ENCODE measurements at regions not wholly inside any gene's neighbourhood (a gene's known extent, or its start where the extent isn't known, plus 50 kb on each side); places are given as distances from the start of the nearest gene placed in this dataset.
"Not testable (repeated sequence)": the region's sequence is repeated elsewhere in the genome, so short reads cannot be mapped to it uniquely, and the experiment has no call there.

DNA sequence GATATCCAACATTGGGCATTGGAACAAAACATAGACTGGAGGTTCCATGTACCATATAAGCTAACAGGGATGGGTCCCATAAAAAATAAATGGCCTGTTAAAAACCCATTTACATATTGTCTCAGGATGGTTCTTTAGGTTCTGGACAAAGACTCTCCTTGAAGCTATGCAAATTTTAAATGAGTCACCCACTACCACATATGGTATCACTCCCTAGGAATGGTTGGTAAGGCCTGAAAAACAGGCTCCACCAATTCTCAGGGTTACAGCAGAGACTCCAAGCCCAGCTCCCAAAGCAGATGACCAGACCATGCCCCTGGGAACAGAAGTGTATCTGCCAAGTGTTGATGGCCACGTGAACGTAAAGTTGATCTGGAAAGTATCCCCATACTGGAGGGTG is 190.7 kb upstream of the SPHKAP start:
- Histone ChIP-seq H3K27me3 (ENCODE audit: insufficient read depth, low read length) (no peaks in the 10 kb centered on the region), H2AFZ (ENCODE audit: low read length, unreplicated experiment) (no peak overlapping the region), H3K27ac (ENCODE audit: low read depth, low read length) (no peak overlapping the region), H3K4me3 (ENCODE audit: low read depth, low read length) (no peak overlapping the region), H3K4me1 (ENCODE audit: control insufficient read depth, insufficient read depth, low read length, unreplicated experiment) (no peaks in the 10 kb centered on the region), H3K36me3 (ENCODE audit: insufficient read depth, low read length) (no peaks in the 10 kb centered on the region), H3K79me2 (ENCODE audit: control insufficient read depth, insufficient read depth, low read length, unreplicated experiment) (no peaks in the 10 kb centered on the region)

DNA sequence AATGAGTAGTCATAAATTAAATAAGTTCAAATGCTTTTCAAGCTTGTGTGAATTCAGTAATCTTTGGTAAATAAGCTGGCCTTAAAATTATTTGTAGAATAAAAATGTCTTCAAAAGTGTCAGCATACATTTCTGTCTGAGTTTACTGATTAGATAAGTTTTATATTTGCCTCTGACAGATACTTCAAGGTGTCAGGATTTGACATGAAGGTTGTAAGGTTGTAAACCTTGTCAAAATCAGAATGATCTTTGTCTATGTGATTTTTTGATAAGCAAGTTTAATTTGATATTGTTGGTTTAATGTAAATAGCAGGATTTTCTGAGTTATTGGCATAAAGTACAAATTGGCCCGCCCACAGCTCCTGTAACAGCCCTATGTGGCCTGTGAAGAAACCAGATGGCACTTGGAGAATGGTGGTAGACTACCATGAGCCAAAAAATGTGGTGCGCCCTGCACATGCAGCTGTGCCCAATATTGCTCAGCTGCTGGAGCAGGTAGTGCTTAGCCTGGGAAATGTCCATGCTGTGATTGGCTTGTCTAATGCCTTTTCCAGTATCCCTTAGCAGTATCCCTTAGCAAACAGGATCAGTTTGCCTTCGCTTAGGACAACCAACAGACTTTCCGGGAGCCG is 188.0 kb upstream of the SPHKAP start:
- no peak overlapping the region for H2AFZ ChIP-seq (ENCODE audit: low read length, unreplicated experiment)

DNA sequence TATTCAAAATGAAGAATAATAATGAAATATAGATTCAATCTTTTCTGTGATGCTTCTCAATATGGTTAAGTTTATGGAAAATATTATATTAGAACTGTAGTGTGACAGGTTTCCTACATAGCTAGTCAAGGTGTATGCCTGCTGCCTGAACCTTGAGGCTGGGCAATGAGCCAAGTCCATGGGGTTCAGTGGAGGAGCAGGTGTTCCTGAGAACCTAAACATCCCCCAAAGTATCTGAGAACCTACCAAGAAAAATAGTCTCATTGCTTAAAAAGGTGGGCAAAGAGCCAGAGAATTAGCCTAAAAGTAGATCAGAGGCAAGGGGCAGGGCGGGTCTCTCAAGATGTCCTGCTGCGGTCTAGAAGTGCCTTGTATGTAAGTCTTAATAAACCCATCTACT is 185.9 kb upstream of the SPHKAP start:
- H3K27ac ChIP-seq (ENCODE audit: low read depth, low read length), result no peak overlapping the region
- H3K27me3 ChIP-seq (ENCODE audit: insufficient read depth, low read length), result no peaks in the 10 kb centered on the region
- no peak overlapping the region for H2AFZ ChIP-seq (ENCODE audit: low read length, unreplicated experiment)
- no peaks in the 10 kb centered on the region for H3K79me2 ChIP-seq (ENCODE audit: control insufficient read depth, insufficient read depth, low read length, unreplicated experiment)
- H3K36me3 ChIP-seq (ENCODE audit: insufficient read depth, low read length), result no peaks in the 10 kb centered on the region
- H3K4me3 ChIP-seq (ENCODE audit: low read depth, low read length), result no peak overlapping the region
- no peaks in the 10 kb centered on the region for H3K4me1 ChIP-seq (ENCODE audit: control insufficient read depth, insufficient read depth, low read length, unreplicated experiment)

More for the DNA sequence above, 188.0 kb upstream of the SPHKAP start:
- Histone ChIP-seq H3K4me3 (ENCODE audit: low read depth, low read length) (no peak overlapping the region), H3K27ac (ENCODE audit: low read depth, low read length) (no peak overlapping the region), H3K4me1 (ENCODE audit: control insufficient read depth, insufficient read depth, low read length, unreplicated experiment) (no peaks in the 10 kb centered on the region), H3K79me2 (ENCODE audit: control insufficient read depth, insufficient read depth, low read length, unreplicated experiment) (no peaks in the 10 kb centered on the region), H3K27me3 (ENCODE audit: insufficient read depth, low read length) (no peaks in the 10 kb centered on the region), H3K36me3 (ENCODE audit: insufficient read depth, low read length) (no peaks in the 10 kb centered on the region)

DNA sequence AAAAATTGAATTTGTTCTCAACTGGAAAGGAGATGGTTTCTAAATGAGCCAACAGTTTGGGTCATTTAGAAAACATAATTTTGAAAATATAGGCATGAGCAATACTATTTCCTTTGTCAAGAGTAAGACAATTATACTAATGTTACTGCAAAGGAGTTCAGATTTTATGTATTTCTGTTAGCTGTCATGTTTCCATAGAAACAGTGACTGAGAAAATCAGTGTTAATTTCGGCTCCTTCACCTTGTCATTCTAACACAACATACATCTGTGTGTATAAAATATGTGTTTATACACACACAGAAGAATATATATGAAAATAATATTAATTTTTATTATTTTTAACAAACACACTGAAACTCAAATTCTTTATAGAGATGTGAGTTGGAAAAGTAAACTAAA is 178.0 kb upstream of the SPHKAP start:
- H3K79me2 ChIP-seq (ENCODE audit: control insufficient read depth, insufficient read depth, low read length, unreplicated experiment), result no peaks in the 10 kb centered on the region
- no peak overlapping the region for H2AFZ ChIP-seq (ENCODE audit: low read length, unreplicated experiment)
- no peak overlapping the region for H3K27ac ChIP-seq (ENCODE audit: low read depth, low read length)
- H3K36me3 ChIP-seq (ENCODE audit: insufficient read depth, low read length), result no peaks in the 10 kb centered on the region
- H3K4me3 ChIP-seq (ENCODE audit: low read depth, low read length), result no peak overlapping the region
- H3K4me1 ChIP-seq (ENCODE audit: control insufficient read depth, insufficient read depth, low read length, unreplicated experiment), result no peaks in the 10 kb centered on the region
- H3K27me3 ChIP-seq (ENCODE audit: insufficient read depth, low read length), result no peaks in the 10 kb centered on the region

DNA sequence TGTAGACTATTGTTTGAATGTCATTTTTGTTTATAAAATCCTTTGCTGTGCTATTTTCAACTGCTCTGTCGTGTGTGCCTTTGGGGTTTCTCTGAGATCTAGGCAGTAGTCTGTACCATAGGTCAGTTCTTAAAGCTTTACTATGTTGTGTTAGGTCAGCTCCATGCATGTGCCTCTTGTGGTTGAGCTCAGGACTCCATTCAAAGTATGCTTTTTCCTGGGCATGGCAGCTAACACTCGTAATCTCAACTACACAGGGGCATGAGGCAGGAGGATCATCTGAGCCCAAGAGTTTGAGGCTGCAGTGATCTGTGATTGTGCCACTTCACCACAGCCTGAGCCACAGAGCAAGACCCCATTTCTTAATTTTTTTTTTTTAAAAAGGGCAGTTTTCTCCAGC is 174.4 kb upstream of the SPHKAP start:
- no peaks in the 10 kb centered on the region for H3K79me2 ChIP-seq (ENCODE audit: control insufficient read depth, insufficient read depth, low read length, unreplicated experiment)
- H3K27ac ChIP-seq (ENCODE audit: low read depth, low read length), result no peak overlapping the region
- no peaks in the 10 kb centered on the region for H3K4me1 ChIP-seq (ENCODE audit: control insufficient read depth, insufficient read depth, low read length, unreplicated experiment)
- H3K4me3 ChIP-seq (ENCODE audit: low read depth, low read length), result no peak overlapping the region
- H3K27me3 ChIP-seq (ENCODE audit: insufficient read depth, low read length), result no peaks in the 10 kb centered on the region
- no peaks in the 10 kb centered on the region for H3K36me3 ChIP-seq (ENCODE audit: insufficient read depth, low read length)
- no peak overlapping the region for H2AFZ ChIP-seq (ENCODE audit: low read length, unreplicated experiment)

DNA sequence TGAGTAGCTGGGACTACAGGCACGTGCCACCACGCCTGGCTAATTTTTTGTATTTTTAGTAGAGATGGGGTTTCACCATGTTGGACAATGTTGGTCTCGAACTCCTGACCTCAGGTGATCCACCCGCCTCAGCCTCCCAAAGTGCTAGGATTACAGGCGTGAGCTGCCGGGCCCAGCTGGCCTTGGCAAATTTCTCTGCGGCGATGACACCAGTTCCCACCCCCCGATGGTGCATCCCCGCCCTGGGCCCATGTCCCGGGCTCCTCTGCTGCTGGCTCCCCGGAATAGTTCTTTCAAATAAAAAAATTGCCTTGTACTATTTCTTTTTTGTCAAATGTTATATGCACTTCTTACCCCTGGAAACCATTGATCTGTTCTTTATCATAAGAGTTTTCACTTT is 171.5 kb upstream of the SPHKAP start:
- H3K36me3 ChIP-seq (ENCODE audit: insufficient read depth, low read length); H2AFZ ChIP-seq (ENCODE audit: low read length, unreplicated experiment); H3K27ac ChIP-seq (ENCODE audit: low read depth, low read length); H3K4me3 ChIP-seq (ENCODE audit: low read depth, low read length); H3K79me2 ChIP-seq (ENCODE audit: control insufficient read depth, insufficient read depth, low read length, unreplicated experiment); H3K4me1 ChIP-seq (ENCODE audit: control insufficient read depth, insufficient read depth, low read length, unreplicated experiment); H3K27me3 ChIP-seq (ENCODE audit: insufficient read depth, low read length): not testable (repeated sequence)

DNA sequence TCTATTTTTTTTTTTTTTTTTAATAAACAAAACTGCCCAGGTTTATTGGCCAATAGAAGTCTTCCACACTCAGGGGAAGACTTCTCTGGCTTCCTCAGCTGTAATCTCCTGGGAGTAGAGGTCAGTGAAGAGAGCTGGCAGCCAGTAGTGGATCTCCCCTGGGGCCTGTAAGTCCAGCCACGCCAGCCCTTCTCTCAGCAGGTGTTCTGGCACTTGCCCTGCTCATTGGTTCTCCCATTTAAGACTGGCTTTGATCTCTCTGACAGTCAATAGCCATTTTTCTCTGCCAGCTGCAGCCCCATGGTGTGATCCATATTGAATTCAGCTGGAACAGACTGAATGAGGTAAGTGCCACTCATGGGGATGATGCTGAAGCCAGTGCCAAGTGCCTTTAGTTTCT is 170.6 kb upstream of the SPHKAP start:
- no peaks in the 10 kb centered on the region for H3K4me1 ChIP-seq (ENCODE audit: control insufficient read depth, insufficient read depth, low read length, unreplicated experiment)
- no peaks in the 10 kb centered on the region for H3K27me3 ChIP-seq (ENCODE audit: insufficient read depth, low read length)
- H3K27ac ChIP-seq (ENCODE audit: low read depth, low read length), result no peak overlapping the region
- H3K36me3 ChIP-seq (ENCODE audit: insufficient read depth, low read length), result no peaks in the 10 kb centered on the region
- no peak overlapping the region for H2AFZ ChIP-seq (ENCODE audit: low read length, unreplicated experiment)
- no peaks in the 10 kb centered on the region for H3K79me2 ChIP-seq (ENCODE audit: control insufficient read depth, insufficient read depth, low read length, unreplicated experiment)
- H3K4me3 ChIP-seq (ENCODE audit: low read depth, low read length), result no peak overlapping the region

DNA sequence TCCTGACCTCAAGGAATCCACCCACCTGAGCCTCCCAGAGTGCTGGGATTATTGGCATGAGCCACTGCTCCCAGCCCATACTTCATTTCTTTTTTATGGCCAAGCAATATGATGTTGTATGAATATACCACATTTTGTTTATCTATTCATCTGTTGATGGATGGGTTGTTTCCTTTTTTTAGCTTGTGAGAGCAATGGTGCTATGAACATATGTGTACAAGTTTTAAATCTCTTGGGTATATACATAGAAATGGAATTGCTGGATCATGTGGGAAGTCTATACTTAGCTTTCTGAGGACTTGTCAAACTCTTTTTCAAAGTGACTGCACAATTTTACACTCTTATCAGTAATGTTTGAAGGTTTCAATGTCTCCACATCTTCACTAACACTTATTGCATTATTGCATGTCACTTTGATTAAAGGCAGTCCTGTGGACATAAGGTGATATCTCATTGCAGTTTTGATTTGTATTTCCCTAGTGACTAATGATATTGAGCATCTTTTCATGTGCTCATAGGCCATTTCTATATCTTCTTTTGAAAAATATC is 167.1 kb upstream of the SPHKAP start:
- no peak overlapping the region for H3K4me3 ChIP-seq (ENCODE audit: low read depth, low read length)
- H3K4me1 ChIP-seq (ENCODE audit: control insufficient read depth, insufficient read depth, low read length, unreplicated experiment), result peaks cover 3% of the 10 kb centered on the region
- H3K27me3 ChIP-seq (ENCODE audit: insufficient read depth, low read length), result no peaks in the 10 kb centered on the region
- H2AFZ ChIP-seq (ENCODE audit: low read length, unreplicated experiment), result no peak overlapping the region
- no peaks in the 10 kb centered on the region for H3K36me3 ChIP-seq (ENCODE audit: insufficient read depth, low read length)
- no peak overlapping the region for H3K27ac ChIP-seq (ENCODE audit: low read depth, low read length)
- no peaks in the 10 kb centered on the region for H3K79me2 ChIP-seq (ENCODE audit: control insufficient read depth, insufficient read depth, low read length, unreplicated experiment)

DNA sequence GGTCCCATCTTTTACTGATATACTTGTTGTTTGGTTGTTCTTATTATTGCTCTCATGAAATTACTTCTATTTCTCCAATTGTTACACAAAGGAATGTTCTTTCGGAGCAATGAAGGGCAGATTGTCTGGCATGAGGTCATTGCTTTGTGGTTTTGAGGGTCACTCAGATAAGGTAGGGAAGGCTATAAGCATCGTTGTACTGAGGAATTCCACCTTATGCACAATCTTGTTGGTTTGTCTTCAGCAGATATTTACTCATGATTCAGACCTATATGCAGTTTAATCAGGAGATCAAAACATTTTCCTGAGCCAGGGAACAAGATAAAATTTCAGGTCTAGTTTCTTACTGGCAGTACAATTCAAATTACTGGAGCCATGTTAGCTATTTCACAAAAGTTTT is 163.0 kb upstream of the SPHKAP start:
- no peak overlapping the region for H2AFZ ChIP-seq (ENCODE audit: low read length, unreplicated experiment)
- H3K36me3 ChIP-seq (ENCODE audit: insufficient read depth, low read length), result no peaks in the 10 kb centered on the region
- H3K27ac ChIP-seq (ENCODE audit: low read depth, low read length), result no peak overlapping the region
- no peak overlapping the region for H3K4me3 ChIP-seq (ENCODE audit: low read depth, low read length)
- H3K4me1 ChIP-seq (ENCODE audit: control insufficient read depth, insufficient read depth, low read length, unreplicated experiment), result peaks cover 6% of the 10 kb centered on the region
- H3K27me3 ChIP-seq (ENCODE audit: insufficient read depth, low read length), result no peaks in the 10 kb centered on the region
- H3K79me2 ChIP-seq (ENCODE audit: control insufficient read depth, insufficient read depth, low read length, unreplicated experiment), result no peaks in the 10 kb centered on the region

DNA sequence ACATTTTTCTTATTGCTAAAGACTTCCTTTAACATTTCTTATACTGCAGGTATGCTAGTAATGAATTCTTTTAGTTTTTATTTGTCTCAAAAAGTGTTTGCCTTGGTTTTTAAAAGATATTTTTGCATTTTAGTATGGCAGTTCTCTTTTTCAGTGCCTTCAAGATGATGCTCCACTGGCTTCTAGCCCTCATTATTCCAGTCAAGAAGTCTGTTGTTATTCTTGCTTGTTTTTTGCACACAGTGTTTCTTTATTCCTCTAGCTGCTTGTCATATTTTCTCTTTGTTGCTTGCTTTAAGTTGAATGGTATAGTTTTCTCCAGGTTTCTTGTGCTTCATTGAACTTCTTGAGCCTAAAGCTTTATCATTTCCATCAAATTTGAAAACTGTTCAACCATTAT is 158.0 kb upstream of the SPHKAP start:
- H2AFZ ChIP-seq (ENCODE audit: low read length, unreplicated experiment), result no peak overlapping the region
- H3K27ac ChIP-seq (ENCODE audit: low read depth, low read length), result no peak overlapping the region
- H3K4me3 ChIP-seq (ENCODE audit: low read depth, low read length), result no peak overlapping the region
- no peaks in the 10 kb centered on the region for H3K36me3 ChIP-seq (ENCODE audit: insufficient read depth, low read length)
- no peaks in the 10 kb centered on the region for H3K79me2 ChIP-seq (ENCODE audit: control insufficient read depth, insufficient read depth, low read length, unreplicated experiment)
- H3K4me1 ChIP-seq (ENCODE audit: control insufficient read depth, insufficient read depth, low read length, unreplicated experiment), result peaks cover 6% of the 10 kb centered on the region
- H3K27me3 ChIP-seq (ENCODE audit: insufficient read depth, low read length), result no peaks in the 10 kb centered on the region

DNA sequence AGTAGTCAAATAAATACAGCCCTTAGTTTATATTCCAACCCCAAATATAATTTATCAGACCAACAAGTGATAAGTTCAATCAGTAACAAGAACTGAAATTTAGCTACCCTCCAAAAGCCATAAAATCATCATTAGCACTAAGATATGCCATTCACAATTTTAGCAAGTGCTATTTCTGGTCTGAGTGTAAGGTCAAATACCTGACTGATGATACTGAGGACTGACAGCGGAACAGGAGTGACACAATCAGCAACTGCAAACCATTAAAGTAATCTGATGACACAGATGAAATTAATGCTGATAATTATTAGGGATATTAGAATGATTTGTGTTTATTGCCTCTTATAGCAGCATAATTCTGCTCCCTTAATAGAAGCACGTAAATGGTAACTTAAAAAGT is 152.7 kb upstream of the SPHKAP start:
- no peaks in the 10 kb centered on the region for H3K36me3 ChIP-seq (ENCODE audit: insufficient read depth, low read length)
- H2AFZ ChIP-seq (ENCODE audit: low read length, unreplicated experiment), result no peak overlapping the region
- H3K79me2 ChIP-seq (ENCODE audit: control insufficient read depth, insufficient read depth, low read length, unreplicated experiment), result no peaks in the 10 kb centered on the region
- no peaks in the 10 kb centered on the region for H3K4me1 ChIP-seq (ENCODE audit: control insufficient read depth, insufficient read depth, low read length, unreplicated experiment)
- peaks cover 3% of the 10 kb centered on the region; the same call in 1 of the 2 replicates for H3K27me3 ChIP-seq (ENCODE audit: insufficient read depth, low read length)
- no peak overlapping the region for H3K27ac ChIP-seq (ENCODE audit: low read depth, low read length)
- H3K4me3 ChIP-seq (ENCODE audit: low read depth, low read length), result no peak overlapping the region

All from ACC112 (cell line).